SKM-1 (cell line): ENCODE measurements at regions not wholly inside any gene's neighbourhood (a gene's known extent, or its start where the extent isn't known, plus 50 kb on each side); places are given as distances from the start of the nearest gene placed in this dataset.

Source experiments
- DNase-seq: peaks from one replicate; lab custom pipeline; 2025; ENCODE audit not compliant: unreplicated experiment; lab: John Stamatoyannopoulos, UW

DNA sequence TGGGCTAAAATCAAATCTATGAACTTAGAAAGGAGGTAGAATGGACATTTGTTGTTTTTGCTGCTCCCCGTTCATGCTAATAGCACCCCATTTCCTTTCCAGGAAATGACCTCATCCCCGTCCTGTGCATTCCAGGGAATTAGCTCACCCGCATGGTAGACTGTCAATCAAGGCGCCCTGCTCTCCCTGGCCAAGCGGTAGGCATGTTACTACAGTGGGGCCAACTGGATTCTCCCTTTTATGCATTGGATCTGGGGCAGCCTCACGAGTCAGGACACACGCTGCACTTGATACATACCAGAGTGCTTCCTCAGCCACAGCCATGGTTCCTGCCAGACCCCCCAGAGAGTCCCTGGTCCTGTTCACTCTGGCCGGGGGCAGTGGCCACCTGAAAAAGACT, 111.0 kb upstream of the PTCH1 start:
- DNase-seq, result no peak

GRCh38 chr9:95626885-95627558, 110.3 kb upstream of the PTCH1 start:
- DNase-seq, result no peak

DNA sequence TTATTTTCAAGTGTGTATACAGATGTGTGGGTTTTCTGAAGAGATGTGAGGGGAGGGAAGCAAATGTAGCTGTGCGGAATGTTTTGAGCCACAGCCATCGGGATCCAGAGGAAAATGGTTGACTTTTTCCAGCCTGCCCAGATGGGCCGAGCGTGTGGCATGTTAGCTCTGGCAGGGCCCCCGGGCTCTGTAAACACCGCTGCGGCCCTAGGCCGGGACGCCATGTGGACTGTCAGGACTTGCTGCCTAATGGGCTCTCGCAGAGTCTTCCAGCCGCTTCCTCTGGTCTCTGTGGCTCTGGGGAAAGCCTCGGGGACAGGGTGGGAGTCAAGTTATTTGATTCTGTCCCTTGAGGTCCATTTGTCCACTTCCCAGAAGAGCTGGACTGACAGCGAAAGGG, 109.6 kb upstream of the PTCH1 start:
- DNase-seq, result no peak

DNA sequence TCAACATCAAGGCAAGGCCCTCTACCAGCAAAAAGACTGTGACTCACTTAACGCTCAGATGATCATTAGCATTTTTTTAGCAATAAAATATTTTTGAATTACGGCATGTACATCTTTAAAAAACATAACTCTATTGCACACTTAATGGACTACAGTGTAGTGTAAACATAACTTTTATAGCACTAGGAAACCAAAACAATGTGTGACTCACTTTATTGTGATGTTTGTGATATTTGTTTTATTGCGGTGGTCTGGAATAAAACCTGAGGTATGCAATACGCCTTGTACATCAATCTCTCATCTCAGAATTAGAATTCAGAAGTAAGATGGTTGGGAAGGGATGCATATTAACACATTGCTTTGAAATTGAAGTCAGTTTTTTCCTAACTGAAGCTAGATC, 106.9 kb upstream of the PTCH1 start:
- no peak for DNase-seq

DNA sequence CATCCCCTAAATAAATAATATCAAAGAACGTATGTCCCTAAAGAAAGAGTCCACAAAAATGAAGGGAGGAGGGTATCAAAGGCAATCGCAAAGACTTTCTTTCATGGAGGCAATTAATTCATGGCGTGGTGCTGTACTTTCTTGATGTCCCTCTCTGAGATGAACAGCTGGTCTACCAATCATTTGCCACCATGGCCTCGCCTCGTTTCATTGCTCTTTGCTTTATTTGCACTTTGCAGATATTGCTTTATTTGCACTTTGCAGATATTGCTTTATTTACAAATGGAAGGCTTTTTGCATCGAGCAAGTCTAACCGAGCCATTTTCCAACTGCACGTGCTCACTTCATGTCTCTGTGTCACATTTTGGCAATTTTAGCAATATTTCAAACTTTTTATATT, 104.0 kb upstream of the PTCH1 start:
- no peak for DNase-seq

GRCh38 chr9:95620314-95620713, 103.5 kb upstream of the PTCH1 start:
- DNase-seq, result no peak

DNA sequence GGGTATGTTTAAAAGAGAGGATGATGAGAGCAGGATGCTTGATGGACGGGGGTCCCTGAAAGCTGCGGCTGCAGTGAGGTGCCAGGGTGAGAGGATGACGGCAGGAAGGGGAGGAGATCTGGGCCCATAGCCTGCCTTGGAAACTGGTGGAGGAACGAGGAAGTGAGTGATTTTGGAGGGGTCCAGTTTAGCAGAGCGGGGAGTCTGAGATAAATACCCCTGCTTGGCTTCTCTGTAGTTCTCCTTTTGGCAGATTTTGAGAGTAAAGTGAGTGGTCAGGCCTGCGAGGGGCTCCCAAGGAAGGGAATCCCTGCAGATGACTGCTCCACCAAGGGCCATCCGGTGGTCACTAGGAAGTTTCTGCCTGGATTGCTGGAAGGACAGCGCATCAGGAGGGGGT, 98.5 kb upstream of the PTCH1 start:
- no peak for DNase-seq

DNA sequence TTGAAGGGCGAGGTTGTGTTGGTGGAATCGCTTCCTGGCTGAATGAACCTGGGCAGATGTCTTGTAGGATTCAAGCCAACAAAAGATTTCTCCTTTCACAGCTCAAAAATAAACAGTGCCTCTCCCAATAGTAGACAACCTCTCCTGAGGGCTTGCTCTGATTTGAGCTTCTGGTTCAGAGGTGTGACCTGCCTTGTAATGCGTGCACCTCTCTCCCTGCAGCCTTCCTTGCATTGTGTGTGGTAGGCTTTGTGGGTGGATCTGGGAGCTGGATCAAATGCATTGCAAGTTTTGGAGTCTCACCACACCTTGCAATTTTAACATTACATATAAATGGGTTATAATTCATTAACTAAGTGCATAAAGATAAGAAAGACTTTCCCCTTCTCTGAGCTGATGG, 96.9 kb upstream of the PTCH1 start:
- no peak for DNase-seq

GRCh38 chr9:95611354-95611753, 94.6 kb upstream of the PTCH1 start:
- DNase-seq, result no peak

DNA sequence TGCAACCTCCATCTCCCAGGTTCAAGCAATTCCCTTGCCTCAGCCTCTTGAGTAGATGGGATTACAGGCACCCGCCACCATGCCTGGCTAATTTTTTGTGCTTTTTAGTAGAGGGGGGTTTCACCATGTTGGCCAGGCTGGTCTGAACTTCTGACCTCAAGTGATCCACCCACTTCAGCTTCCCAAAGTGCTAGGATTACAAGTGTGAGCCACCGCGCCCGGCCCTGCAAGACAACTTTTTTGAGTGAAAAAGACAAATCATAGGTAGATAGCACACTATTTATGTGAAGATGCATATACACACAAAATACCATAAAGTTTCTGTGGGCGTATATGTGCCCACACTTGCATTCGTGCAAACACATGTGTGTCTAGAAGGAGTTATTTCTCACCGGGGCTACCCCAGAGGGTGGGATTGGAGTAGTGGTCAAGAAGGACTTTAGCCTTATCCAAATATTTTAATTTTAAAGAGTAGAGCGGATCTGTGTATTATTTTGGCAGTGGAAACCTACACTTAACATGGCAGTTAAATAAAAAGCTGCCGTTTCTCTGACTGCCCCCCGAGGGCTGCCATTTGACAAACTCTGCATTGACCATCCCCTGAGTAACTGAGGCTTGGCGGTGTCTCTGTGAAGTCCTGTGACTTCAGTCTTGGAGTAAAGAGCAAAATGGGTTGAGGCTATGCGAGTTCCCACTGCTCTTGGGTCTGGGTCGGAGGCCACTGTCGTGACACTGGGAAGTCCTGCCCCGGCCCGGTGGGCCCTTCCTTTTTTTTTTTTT, 93.4 kb upstream of the PTCH1 start:
- no peak for DNase-seq

- no peak for DNase-seq
These were observed 92.7 kb upstream of the PTCH1 start for GRCh38 chr9:95609426-95609825.

DNA sequence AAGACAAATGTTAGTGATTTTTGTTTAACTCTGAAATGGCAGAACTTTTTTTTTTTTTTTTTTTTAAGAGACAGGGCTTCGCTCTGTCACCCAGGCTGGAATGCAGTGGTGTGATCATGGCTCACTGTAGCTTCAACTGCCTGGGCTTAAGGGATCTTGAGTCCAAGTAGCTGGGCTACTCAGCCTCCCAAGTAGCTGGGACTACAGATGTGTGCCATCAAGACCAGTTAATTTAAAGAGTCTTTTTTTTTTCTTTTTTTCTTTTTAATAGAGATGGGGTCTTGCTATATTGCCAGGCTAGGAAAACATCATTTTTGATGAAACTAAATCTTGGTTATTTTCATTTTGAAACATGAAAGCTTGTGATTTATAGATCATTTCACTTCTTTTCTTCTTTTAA, 91.6 kb upstream of the PTCH1 start:
- no peak for DNase-seq

DNA sequence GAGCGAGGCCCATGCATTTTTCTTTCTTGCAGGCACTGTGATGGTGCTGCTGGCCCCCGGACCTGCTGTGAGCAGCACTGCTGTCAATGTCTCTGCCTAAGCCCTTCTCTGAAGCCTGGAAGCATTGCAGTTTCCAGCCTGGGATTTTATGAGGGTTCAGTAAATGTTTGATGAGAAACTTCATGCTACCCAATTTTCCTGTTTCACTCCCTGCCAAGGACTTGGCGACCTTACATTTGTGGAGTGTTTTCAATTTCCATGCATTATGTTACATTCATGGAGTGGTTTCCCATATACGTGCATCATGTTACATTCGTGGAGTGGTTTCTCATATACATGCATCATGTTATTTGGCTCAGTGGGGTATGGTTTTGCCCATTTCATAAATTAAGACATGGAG, 90.7 kb upstream of the PTCH1 start:
- DNase-seq, result no peak

- DNase-seq, result no peak
These were observed 89.9 kb upstream of the PTCH1 start for GRCh38 chr9:95606489-95607350.

DNA sequence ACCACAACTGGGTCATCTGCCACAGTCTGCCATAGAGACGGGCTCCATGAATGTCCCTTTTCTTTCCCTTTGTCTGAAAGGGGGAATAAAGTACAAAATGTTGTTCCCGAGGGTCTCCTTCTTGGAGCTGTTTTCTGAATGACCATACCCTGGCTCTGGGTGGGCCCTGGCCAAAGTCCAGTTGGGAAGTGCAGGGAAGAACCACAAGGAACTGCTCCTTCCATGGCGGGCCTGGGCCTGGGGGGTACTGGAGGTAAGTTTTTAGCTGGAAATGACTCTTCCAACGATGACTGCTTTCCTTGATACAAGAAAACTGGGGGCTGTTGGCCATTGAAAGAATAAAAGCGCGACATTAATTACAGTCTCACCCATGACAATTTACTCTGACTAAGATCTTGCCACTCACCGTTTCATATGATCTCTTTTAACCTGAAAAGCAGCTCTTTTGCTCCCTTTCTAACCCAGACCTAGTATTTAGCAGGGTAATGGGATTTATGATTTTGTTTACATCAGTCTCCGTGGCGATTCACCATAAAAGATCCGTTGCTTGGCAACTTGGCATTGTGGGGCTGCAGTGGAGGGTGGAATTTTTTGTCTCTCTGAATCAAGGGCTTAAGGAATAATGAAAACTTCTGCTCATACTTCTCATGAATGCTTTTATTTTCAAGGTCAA, 89.2 kb upstream of the PTCH1 start:
- DNase-seq, result no peak

- no peak for DNase-seq
These were observed 88.3 kb upstream of the PTCH1 start for GRCh38 chr9:95605101-95605500.

DNA sequence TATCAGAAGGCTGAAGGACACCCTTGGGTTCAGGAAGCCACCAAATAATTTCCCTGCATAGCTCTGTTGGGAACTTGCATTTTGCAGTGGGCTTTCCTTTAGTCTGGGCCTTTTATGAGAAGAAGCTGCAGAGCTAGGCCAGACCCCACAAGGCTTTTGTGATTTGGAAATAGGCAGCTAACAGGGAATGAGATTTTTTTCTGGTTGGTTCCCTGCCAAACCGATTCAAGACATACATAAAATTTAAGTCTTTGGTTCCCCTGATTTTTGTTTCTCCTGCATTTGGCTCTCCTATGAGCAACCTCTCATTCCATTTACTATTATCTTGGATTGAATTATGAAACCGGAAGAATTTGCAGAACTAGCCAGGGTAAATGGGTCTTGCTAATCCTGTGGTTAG, 81.5 kb upstream of the PTCH1 start:
- DNase-seq, result no peak

- DNase-seq, result no peak
These were observed 79.0 kb upstream of the PTCH1 start for GRCh38 chr9:95595721-95596295.

GRCh38 chr9:95592931-95593330, 76.2 kb upstream of the PTCH1 start:
- no peak for DNase-seq

- DNase-seq, result no peak
These were observed 72.2 kb upstream of the PTCH1 start for GRCh38 chr9:95588724-95589588.
